OCI-LY1 (cell line): ENCODE measurements at regions not wholly inside any gene's neighbourhood (a gene's known extent, or its start where the extent isn't known, plus 50 kb on each side); places are given as distances from the start of the nearest gene placed in this dataset.

Experiments used
- H2AFZ ChIP-seq: fragments of 200-600 bp; sonication (generic), shearing (Covaris generic); 2 replicates; pipeline ENCODE4 v1.6.0; 2014; ENCODE audit warnings: antibody characterized with exemption, mild to moderate bottlenecking, low read length
- H3F3A ChIP-seq: fragments of 200-600 bp; sonication (generic), shearing (Covaris generic); 2 replicates; pipeline ENCODE4 v1.6.0; 2014; ENCODE audit warnings: mild to moderate bottlenecking, antibody characterized with exemption, low read length, moderate library complexity; ENCODE audit not compliant: insufficient read depth
- H3K27ac ChIP-seq: fragments of 200-600 bp; sonication (generic); 2 replicates; pipeline ENCODE4 v1.5.1; 2014; ENCODE audit warnings: low read length, mixed run types, mild to moderate bottlenecking, low read depth; ENCODE audit not compliant: poor library complexity, severe bottlenecking
- H3K27me3 ChIP-seq: fragments of 200-600 bp; sonication (generic); 2 replicates; pipeline ENCODE4 v1.6.0; 2014; ENCODE audit warnings: antibody characterized with exemption, mild to moderate bottlenecking, low read length, moderate library complexity; ENCODE audit not compliant: insufficient read depth
- H3K36me3 ChIP-seq: fragments of 200-600 bp; sonication (generic); 2 replicates; pipeline ENCODE4 v1.6.1; 2014; ENCODE audit warnings: mild to moderate bottlenecking, antibody characterized with exemption, low read length, moderate library complexity, mixed read lengths; ENCODE audit not compliant: insufficient read depth
- H3K4me1 ChIP-seq: fragments of 200-600 bp; sonication (generic); 2 replicates; pipeline ENCODE4 v1.5.1; 2014; ENCODE audit warnings: mild to moderate bottlenecking, low read length, moderate library complexity; ENCODE audit not compliant: insufficient read depth, severe bottlenecking
- H3K4me2 ChIP-seq: fragments of 200-600 bp; sonication (generic), shearing (Covaris generic); 2 replicates; pipeline ENCODE4 v1.6.1; 2014; ENCODE audit warnings: low read length
- H3K4me3 ChIP-seq: fragments of 200-600 bp; sonication (generic); 2 replicates; pipeline ENCODE4 v1.5.1; 2014; ENCODE audit warnings: low read length, low read depth, mild to moderate bottlenecking, mixed read lengths; ENCODE audit not compliant: poor library complexity, severe bottlenecking
- H3K79me2 ChIP-seq: fragments of 200-600 bp; shearing (Covaris generic); 2 replicates; pipeline ENCODE4 v1.6.1; 2016; ENCODE audit warnings: mixed run types, low read length, mixed read lengths; ENCODE audit not compliant: insufficient read depth
- H3K9ac ChIP-seq: fragments of 200-600 bp; sonication (generic), shearing (Covaris generic); 2 replicates; pipeline ENCODE4 v1.6.1; 2014; ENCODE audit warnings: mild to moderate bottlenecking, low read length, mixed read lengths
- H3K9me2 ChIP-seq: fragments of 200-600 bp; sonication (generic), shearing (Covaris generic); 2 replicates; pipeline ENCODE4 v1.6.1; 2014; ENCODE audit warnings: low read depth, mild to moderate bottlenecking, low read length, mixed read lengths
- H3K9me3 ChIP-seq: fragments of 200-600 bp; shearing (Covaris generic); 2 replicates; pipeline ENCODE4 v1.6.1; 2014; ENCODE audit warnings: low read length, mixed read lengths
- H4K20me1 ChIP-seq: fragments of 200-600 bp; sonication (generic), shearing (Covaris generic); 2 replicates; pipeline ENCODE4 v1.6.0; 2016; ENCODE audit warnings: mild to moderate bottlenecking, low read length; ENCODE audit not compliant: insufficient read depth
- CTCF ChIP-seq: fragments of 200-600 bp; sonication (generic), shearing (Covaris generic); IDR thresholded peaks from 2 replicates; pipeline ENCODE4 v1.5.1; 2017; ENCODE audit warnings: mild to moderate bottlenecking, antibody characterized with exemption, low read length, moderate library complexity, mixed read lengths
- EZH2 ChIP-seq: fragments of 200-600 bp; sonication (generic), shearing (Covaris generic); IDR thresholded peaks from 2 replicates; pipeline ENCODE4 v1.8.0; 2017; ENCODE audit warnings: borderline replicate concordance, mixed run types, mild to moderate bottlenecking, antibody characterized with exemption, low read length, moderate library complexity, mixed read lengths

GRCh38 chr2:129080715-129081476, 762.2 kb upstream of the HS6ST1 start:
- H3K9me2 ChIP-seq, result no peaks in the 10 kb centered on the region
- H4K20me1 ChIP-seq, result no peaks in the 10 kb centered on the region
- TF ChIP-seq EZH2, result no peak
- TF ChIP-seq CTCF, result no peak
- no peak overlapping the region for H3K9ac ChIP-seq
- no peaks in the 10 kb centered on the region for H3K27me3 ChIP-seq
- H3K4me3 ChIP-seq, result no peak overlapping the region
- no peak overlapping the region for H2AFZ ChIP-seq
- no peaks in the 10 kb centered on the region for H3K79me2 ChIP-seq
- no peak overlapping the region for H3K4me2 ChIP-seq
- no peaks in the 10 kb centered on the region for H3F3A ChIP-seq
- no peaks in the 10 kb centered on the region for H3K4me1 ChIP-seq
- no peak overlapping the region for H3K27ac ChIP-seq
- no peaks in the 10 kb centered on the region for H3K36me3 ChIP-seq
- no peaks in the 10 kb centered on the region for H3K9me3 ChIP-seq

GRCh38 chr2:129085386-129085785, 766.7 kb upstream of the HS6ST1 start:
- no peak overlapping the region for H3K4me3 ChIP-seq
- H4K20me1 ChIP-seq, result no peaks in the 10 kb centered on the region
- no peak overlapping the region for H3K4me2 ChIP-seq
- no peaks in the 10 kb centered on the region for H3K4me1 ChIP-seq
- H3K27ac ChIP-seq, result no peak overlapping the region
- no peak overlapping the region for H3K9ac ChIP-seq
- H2AFZ ChIP-seq, result no peak overlapping the region
- H3K27me3 ChIP-seq, result no peaks in the 10 kb centered on the region
- H3K9me3 ChIP-seq, result no peaks in the 10 kb centered on the region
- H3K9me2 ChIP-seq, result no peaks in the 10 kb centered on the region
- H3K79me2 ChIP-seq, result no peaks in the 10 kb centered on the region
- H3F3A ChIP-seq, result no peaks in the 10 kb centered on the region
- TF ChIP-seq EZH2 (no peak), CTCF (no peak)
- H3K36me3 ChIP-seq, result no peaks in the 10 kb centered on the region

GRCh38 chr2:129087133-129087813, 768.6 kb upstream of the HS6ST1 start:
- no peaks in the 10 kb centered on the region for H3K4me1 ChIP-seq
- H3K9me2 ChIP-seq, result no peaks in the 10 kb centered on the region
- H3K9me3 ChIP-seq, result no peaks in the 10 kb centered on the region
- no peaks in the 10 kb centered on the region for H3K27me3 ChIP-seq
- H3K79me2 ChIP-seq, result no peaks in the 10 kb centered on the region
- no peaks in the 10 kb centered on the region for H4K20me1 ChIP-seq
- H3K4me2 ChIP-seq, result no peak overlapping the region
- H3K9ac ChIP-seq, result no peak overlapping the region
- H3F3A ChIP-seq, result no peaks in the 10 kb centered on the region
- H3K27ac ChIP-seq, result no peak overlapping the region
- H3K4me3 ChIP-seq, result no peak overlapping the region
- H3K36me3 ChIP-seq, result no peaks in the 10 kb centered on the region
- no peak overlapping the region for H2AFZ ChIP-seq
- TF ChIP-seq EZH2 (no peak), CTCF (no peak)
